NCI-H1930 (cell line): ENCODE measurements at regions not wholly inside any gene's neighbourhood (a gene's known extent, or its start where the extent isn't known, plus 50 kb on each side); places are given as distances from the start of the nearest gene placed in this dataset.
A peak's percentile ranks its signal among the peaks of the same experiment; 100 is the strongest.
"Not testable (repeated sequence)": the region's sequence is repeated elsewhere in the genome, so short reads cannot be mapped to it uniquely, and the experiment has no call there.

ENCODE experiments used
- DNase-seq, 2 experiments: peaks; one replicate each; lab custom pipeline; 2025; lab: John Stamatoyannopoulos, UW

DNA sequence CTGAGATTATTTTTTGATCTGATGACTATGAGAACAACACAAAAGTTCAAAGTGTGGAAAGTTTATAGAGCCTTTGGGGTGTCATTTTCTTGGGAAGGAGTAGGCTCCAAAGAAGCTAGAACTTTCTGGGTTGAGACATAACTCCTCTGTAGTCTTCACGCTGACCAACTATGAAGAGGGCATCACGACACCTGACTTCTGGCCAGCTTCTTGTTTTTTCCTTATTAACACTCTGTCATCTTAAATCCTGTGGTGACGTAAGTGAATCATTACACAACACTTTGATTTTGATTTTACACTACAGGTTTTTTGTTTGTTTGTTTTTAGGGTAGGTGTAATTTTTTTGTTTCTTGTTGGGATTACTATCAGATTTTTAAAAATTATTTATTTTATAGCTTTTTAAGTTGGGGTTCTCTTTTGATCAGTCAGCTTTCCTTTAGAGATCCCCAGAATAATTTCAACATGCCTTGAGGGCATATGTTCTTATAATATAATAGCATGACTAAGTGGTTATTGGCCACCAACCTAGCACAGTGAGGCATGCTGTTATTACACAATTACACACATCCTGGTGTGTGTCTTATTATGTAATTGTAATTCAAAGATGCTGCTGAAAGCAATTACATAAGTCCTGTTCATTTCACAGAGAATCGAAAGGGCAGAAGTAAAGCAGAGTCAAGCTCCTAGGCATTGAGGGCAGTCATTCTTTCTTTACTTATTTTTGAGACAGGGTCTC is 281.6 kb upstream of the NOTCH2NLA start:
- DNase-seq, result not testable (repeated sequence)

- DNase-seq, result not testable (repeated sequence)
Measured at GRCh38 chr1:146504121-146504520, 275.3 kb upstream of the NOTCH2NLA start.

- not testable (repeated sequence) for DNase-seq
Measured at GRCh38 chr1:146487555-146487954, 258.7 kb upstream of the NOTCH2NLA start.

DNA sequence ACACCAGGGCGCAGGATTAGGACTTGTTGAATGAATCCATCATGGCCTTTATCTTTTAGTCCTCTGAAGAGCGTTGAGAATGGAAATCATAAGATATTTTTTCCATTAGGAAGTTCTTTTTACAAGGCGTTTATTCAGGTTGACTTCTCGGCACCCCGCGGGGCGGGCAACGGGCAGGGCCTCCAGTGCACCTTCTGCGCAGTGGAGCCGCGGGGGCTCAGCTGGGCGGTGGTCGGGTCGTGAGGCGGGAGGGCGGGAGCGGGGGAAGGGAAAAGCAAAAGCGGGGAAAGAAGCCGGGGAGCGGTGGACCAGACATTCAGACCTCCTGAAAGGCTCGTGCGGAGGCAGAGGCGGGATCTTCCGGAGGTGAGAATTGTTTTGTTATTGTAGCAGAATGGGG is 258.3 kb upstream of the NOTCH2NLA start:
- not testable (repeated sequence) for DNase-seq

DNA sequence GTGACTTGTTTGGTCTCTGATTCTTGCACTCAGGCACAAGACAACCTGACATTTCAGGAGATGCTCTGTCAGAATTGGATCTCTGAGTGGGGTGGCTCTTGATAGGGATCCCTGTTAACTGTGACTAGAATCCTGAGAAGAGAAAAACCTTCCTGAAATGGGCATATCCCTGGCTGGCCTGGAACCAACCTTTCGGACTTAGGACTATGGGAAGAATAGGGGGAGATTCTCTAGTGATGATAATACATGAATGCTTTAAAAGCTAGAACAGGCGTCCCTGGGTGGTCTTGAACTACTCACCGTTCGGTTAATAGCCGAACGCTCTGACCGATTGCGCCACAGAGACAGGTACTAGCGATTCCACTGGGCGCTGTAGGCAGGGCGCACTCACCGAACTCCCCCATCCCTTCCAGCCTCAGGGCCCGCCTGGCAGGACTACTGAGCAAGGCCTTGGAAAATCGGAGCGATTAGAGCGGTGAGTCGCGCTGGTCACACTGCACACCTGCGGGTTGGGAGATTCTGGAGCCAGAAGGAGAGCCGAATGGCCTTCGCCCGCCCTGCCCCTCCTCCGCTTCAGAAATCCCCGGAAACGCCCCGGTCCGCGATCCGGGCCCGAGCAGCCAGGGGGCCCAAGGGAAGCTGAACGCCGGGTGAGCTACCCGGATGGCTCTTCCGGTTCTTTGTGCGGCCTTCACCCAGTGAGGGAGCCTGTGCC is 257.6 kb upstream of the NOTCH2NLA start:
- DNase-seq, result peak; percentile 14 to 38

GRCh38 chr1:146484195-146484594 is 255.4 kb upstream of the NOTCH2NLA start:
- DNase-seq, result not testable (repeated sequence)

DNA sequence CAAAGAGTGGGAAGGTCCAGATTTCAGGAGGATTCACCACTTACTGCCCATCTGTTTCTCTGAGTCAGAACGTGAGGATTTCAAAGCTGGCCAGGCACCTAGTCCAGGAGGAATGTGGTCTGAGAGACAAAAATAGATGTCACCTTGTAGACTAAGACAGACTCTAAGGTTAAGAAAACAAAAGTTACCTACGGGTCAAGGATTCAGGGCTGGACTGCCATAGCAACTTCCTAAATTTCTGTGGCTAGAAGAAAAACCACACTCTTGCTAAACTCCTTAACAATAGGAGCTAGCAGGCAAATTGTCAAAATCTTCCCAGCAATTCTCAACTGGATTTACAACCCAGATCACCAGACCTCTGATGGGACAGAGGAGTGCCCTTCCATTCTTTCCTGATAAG is 250.4 kb upstream of the NOTCH2NLA start:
- DNase-seq, result not testable (repeated sequence)

DNA sequence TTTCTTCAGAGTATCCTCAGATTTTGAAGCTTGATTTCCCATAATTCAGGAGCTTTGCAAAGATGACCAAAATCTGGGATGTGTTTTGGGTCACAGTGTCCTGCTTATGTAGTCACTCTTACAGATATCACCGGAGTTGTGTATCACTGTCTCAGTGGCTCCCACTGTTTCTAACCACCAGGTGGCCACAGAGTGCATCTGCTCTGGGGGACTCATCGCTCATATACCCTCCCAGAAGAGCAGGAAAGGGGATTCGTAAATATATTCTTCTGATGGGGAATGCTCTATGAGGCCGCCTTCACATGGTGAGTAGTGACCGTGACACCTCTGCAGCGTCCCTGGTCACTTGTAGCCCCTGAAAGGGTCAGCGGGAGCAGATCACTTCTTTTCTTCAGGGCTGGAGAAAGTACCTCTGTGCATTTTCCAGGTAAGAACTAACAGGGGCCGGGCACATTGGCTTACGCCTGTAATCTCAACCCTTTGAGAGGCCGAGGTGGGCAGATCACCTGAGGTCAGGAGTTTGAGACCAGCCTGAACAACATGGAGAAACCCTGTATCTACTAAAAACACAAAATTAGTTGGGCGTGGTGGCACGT is 249.4 kb upstream of the NOTCH2NLA start:
- DNase-seq, result peak in 1 of 2 experiments; percentile 9

DNA sequence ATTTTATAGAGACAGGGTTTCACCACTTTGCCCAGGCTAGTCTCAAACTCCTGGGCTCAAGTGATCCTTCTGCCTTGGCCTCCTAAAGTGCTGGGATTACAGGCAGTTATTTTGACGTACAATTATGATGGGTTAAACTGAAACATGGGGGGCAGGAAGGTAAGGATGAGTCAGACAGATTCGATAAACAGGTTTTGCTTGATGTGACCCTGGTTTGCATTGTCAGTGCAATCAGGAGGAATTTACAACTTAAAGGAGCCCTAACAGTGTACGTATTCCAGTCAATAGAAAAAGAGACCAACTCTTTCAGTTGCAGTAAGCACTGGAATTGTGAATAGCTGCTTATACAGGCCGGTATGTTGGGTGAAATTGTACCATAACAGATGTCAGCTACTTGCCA is 246.3 kb upstream of the NOTCH2NLA start:
- not testable (repeated sequence) for DNase-seq

- DNase-seq, result not testable (repeated sequence)
Measured at GRCh38 chr1:146474216-146474615, 245.4 kb upstream of the NOTCH2NLA start.

GRCh38 chr1:146472192-146472861 is 243.5 kb upstream of the NOTCH2NLA start:
- DNase-seq, result peak; percentile 65 to 77

GRCh38 chr1:146459939-146460338 is 231.1 kb upstream of the NOTCH2NLA start:
- DNase-seq, result not testable (repeated sequence)

DNA sequence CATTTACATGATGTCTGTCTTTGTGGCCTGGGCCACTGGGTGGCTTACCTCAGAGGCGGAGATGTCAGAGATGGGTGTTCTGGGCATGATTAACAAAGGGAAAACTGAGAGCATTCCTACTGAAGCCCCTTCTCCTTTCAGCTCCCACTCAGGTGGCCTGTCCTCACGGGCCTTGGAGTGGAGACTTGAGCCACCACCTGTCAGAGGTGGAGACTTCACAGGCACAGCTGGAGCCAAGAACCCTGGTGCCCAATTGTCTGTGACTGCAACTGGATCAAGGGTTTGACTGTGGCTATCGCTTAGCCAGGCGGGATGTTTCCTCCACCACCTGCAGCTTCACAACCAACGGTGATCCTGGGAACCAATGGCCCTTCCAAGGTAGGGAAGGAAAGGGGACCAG is 230.5 kb upstream of the NOTCH2NLA start:
- DNase-seq, result not testable (repeated sequence)

- DNase-seq, result not testable (repeated sequence)
Measured at GRCh38 chr1:146448877-146449246, 220.0 kb upstream of the NOTCH2NLA start.

DNA sequence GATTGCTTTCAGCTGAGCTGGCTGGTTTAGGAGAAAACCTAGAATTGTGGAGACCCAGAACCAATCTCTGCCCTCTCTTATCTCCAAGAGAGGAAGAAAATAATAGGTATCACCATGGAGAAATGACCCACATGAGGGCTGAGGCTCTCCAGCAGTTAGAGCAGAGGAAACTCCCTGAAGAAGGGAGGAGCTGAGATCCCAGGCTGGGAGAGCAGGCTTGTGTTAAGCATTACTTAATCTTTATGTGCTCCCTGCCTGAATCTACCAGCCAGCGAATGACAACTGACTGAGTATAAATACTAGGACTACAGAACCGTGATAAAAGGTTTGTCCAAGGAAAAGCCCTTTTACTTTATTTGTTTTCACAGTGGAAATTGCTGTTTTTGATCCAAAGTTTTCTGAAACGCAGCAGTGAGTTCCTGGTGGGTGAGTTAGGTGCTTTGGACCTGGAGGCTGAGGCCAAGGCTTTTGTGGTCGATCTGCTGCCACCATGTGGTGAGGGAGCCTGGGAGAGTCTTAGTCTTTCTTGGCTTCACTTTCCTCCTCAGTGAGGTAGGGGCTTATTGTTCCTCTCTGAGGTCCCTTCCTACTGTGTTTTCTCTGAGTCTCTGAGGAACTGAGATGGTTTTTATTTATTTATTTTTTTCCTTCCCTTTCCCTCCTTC is 219.5 kb upstream of the NOTCH2NLA start:
- DNase-seq, result not testable (repeated sequence)

- DNase-seq, result not testable (repeated sequence)
Measured at GRCh38 chr1:146443871-146444222, 215.0 kb upstream of the NOTCH2NLA start.

DNA sequence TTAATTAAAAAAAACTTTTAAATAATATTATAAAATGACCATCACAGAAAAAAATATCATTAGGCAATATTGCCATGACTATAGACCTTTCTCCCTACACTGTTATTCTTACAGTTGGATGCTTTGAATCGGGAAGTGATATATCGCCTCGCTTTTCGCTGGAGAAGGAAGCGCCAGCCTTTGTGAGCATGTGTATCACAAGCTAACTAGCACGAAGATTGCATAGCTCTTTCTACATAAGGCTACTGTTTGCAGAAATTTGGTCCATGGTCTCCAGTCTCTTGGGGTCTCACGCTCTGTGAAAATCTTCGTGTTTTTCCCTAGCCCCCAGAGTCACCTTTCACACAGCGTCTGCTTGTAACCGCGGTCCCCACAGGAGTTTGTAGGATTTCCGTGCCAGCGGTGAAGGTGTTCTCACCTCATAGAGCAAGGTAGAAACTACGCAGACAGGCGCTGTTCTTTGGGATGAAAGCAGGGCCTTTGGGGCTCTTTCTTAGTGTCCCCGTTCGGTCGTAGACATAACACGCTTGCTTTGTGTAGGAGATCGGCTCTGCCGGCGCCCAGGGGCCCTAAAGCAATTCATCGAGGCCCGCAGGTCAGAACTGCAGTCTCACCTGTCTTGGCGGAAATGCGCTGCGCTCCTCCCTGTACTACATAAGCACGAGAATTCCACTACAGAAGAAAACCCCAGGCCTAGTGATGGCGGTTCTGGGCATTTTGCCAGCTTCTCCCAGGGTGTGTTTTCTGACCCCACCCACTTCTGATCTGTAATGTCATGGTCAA is 214.5 kb upstream of the NOTCH2NLA start:
- not testable (repeated sequence) for DNase-seq

DNA sequence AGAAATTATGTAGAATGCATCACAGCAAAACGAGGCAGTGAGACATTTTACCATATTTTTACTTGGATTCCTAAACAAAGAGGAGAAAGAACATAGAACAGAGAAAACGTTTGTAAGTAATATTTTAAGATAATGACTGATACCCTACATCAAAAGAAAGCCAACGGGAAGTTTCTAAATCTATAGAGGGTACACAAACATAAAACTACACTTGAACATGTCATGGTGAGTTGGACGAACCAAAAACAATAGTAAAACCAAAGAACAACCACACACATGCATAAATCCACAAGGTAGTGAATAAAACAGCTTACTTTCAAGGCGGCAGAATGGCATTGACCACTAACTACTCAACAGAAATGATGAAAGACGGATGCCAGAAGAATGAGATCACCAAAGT is 209.7 kb upstream of the NOTCH2NLA start:
- not testable (repeated sequence) for DNase-seq

GRCh38 chr1:146416642-146417041 is 187.8 kb upstream of the NOTCH2NLA start:
- not testable (repeated sequence) for DNase-seq

GRCh38 chr1:146415017-146415416 is 186.2 kb upstream of the NOTCH2NLA start:
- DNase-seq, result not testable (repeated sequence)

GRCh38 chr1:146413911-146414310 is 185.1 kb upstream of the NOTCH2NLA start:
- not testable (repeated sequence) for DNase-seq
